Bronchial epithelial cell (primary cell): ENCODE measurements at regions not wholly inside any gene's neighbourhood (a gene's known extent, or its start where the extent isn't known, plus 50 kb on each side); places are given as distances from the start of the nearest gene placed in this dataset.

Experiments used
- DNase-seq: peaks from one replicate; pipeline ENCODE4 v3.0.0-alpha.2; 2010; ENCODE audit warnings: low read depth
- FAIRE-seq: peaks from 2 replicates; lab custom pipeline; 2011; peaks lifted over from hg19 to GRCh38; lab: Jason Lieb, UNC
- H3K27me3 ChIP-seq: 2 replicates; pipeline ENCODE4 v1.5.1; 2011; ENCODE audit warnings: low read length; ENCODE audit not compliant: control insufficient read depth, insufficient read depth
- H3K36me3 ChIP-seq: 2 replicates; pipeline ENCODE4 v1.5.1; 2011; ENCODE audit warnings: low read length; ENCODE audit not compliant: control insufficient read depth, insufficient read depth
- H3K4me3 ChIP-seq: 2 replicates; pipeline ENCODE4 v1.5.1; 2011; ENCODE audit warnings: mild to moderate bottlenecking, low read depth, low read length, control low read depth
- CTCF ChIP-seq: IDR thresholded peaks from 2 replicates; pipeline ENCODE4 v1.5.1; 2011; ENCODE audit warnings: mild to moderate bottlenecking, moderate library complexity, low read length, control low read depth, inconsistent platforms; ENCODE audit not compliant: insufficient read depth, severe bottlenecking

GRCh38 chr16:8397223-8397622 is 193.1 kb downstream of the TMEM114 start:
- Histone ChIP-seq H3K36me3 (no peaks in the 10 kb centered on the region), H3K27me3 (no peaks in the 10 kb centered on the region), H3K4me3 (no peak overlapping the region)
- FAIRE-seq: no peak
- no peak for TF ChIP-seq CTCF
- DNase-seq: no peak

GRCh38 chr16:8396463-8396862 is 193.8 kb downstream of the TMEM114 start:
- no peak for DNase-seq
- Histone ChIP-seq H3K27me3 (no peaks in the 10 kb centered on the region), H3K4me3 (no peak overlapping the region), H3K36me3 (no peaks in the 10 kb centered on the region)
- TF ChIP-seq CTCF: no peak
- no peak for FAIRE-seq

GRCh38 chr16:8391257-8391656 is 199.1 kb downstream of the TMEM114 start:
- no peak for TF ChIP-seq CTCF
- H3K36me3 ChIP-seq: no peaks in the 10 kb centered on the region
- FAIRE-seq (no peak), DNase-seq (peak; percentile 23)
- H3K4me3 ChIP-seq: no peak overlapping the region
- H3K27me3 ChIP-seq: no peaks in the 10 kb centered on the region

- DNase-seq (no peak), FAIRE-seq (no peak)
- H3K4me3 ChIP-seq: no peak overlapping the region
- no peaks in the 10 kb centered on the region for H3K36me3 ChIP-seq
- H3K27me3 ChIP-seq: no peaks in the 10 kb centered on the region
- no peak for TF ChIP-seq CTCF
Observed at GRCh38 chr16:8388684-8389083, 201.6 kb downstream of the TMEM114 start.

GRCh38 chr16:8381814-8382213 is 208.5 kb downstream of the TMEM114 start:
- DNase-seq (no peak), FAIRE-seq (no peak)
- TF ChIP-seq CTCF: no peak
- no peaks in the 10 kb centered on the region for H3K27me3 ChIP-seq
- H3K4me3 ChIP-seq: no peak overlapping the region
- H3K36me3 ChIP-seq: no peaks in the 10 kb centered on the region

- no peak for FAIRE-seq
- no peak for TF ChIP-seq CTCF
Observed at GRCh38 chr16:8380311-8380710, 210.0 kb downstream of the TMEM114 start.

More at GRCh38 chr16:8380311-8380710, 210.0 kb downstream of the TMEM114 start:
- H3K4me3 ChIP-seq: no peak overlapping the region
- H3K36me3 ChIP-seq: no peaks in the 10 kb centered on the region
- no peaks in the 10 kb centered on the region for H3K27me3 ChIP-seq
- DNase-seq: no peak
